ENCODE measurements at regions not wholly inside any gene's neighbourhood (a gene's known extent, or its start where the extent isn't known, plus 50 kb on each side); places are given as distances from the start of the nearest gene placed in this dataset.

DNA sequence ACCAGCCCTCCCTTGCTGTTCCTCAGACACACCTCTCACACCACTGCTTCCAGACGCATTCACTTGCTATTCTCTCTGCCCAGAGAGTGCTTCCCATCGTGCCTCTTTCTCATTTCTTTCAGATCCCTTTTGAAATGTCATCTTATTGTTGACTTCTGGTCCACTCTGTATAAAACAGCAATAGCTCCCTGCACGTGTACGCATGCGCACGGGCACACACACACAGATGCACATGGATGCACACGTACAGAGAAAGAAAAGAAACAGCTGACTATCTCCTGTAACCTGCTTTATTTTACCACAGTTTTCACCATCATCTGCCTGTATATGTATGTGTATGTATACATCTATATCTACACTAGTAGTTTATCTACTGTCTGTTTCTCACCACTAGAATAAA lies 285.9 kb upstream of the NR5A2 start:
- TF ChIP-seq TCF7L2 (IDR thresholded peaks at IDR 0.05; ENCODE audit: low read depth, low read length) (no peak), CTCF (IDR thresholded peaks at IDR 0.05) (no peak)
